HCT116 (cell line): ENCODE measurements at regions not wholly inside any gene's neighbourhood (a gene's known extent, or its start where the extent isn't known, plus 50 kb on each side); places are given as distances from the start of the nearest gene placed in this dataset.

Source experiments
- CEBPB ChIP-seq: IDR thresholded peaks from 2 replicates; pipeline ENCODE4 v1.6.1; 2012; ENCODE audit warnings: low read depth
- CTCF ChIP-seq, 3 experiments: fragments of 200-600 bp in 1 of 3; sonication (generic) in 1 of 3; IDR thresholded peaks in 2 of 3; conservative IDR thresholded peaks in 1 of 3; 2 replicates each; pipeline ENCODE4 v1.5.1; 2012 to 2017; ENCODE audit warnings: low read depth in 2 of 3, low read length in 2 of 3, antibody characterized with exemption in 1 of 3, borderline replicate concordance in 1 of 3, control low read depth in 1 of 3, mild to moderate bottlenecking in 1 of 3, mixed read lengths in 1 of 3, mixed run types in 1 of 3, moderate library complexity in 1 of 3; ENCODE audit not compliant: insufficient read depth in 1 of 3
- EGR1 ChIP-seq: IDR thresholded peaks from 2 replicates; pipeline ENCODE4 v1.6.1; 2012; ENCODE audit warnings: low read depth
- EZH2 ChIP-seq: fragments of 200-600 bp; sonication (generic); IDR thresholded peaks from 2 replicates; pipeline ENCODE4 v1.6.1; 2017; ENCODE audit warnings: antibody characterized with exemption, mixed run types
- EZH2phosphoT487 ChIP-seq: fragments of 200-600 bp; IDR thresholded peaks from 2 replicates; pipeline ENCODE4 v1.6.1; 2018; ENCODE audit warnings: antibody characterized with exemption, borderline replicate concordance
- POLR2AphosphoS5 ChIP-seq: IDR thresholded peaks from 2 replicates; pipeline ENCODE4 v1.6.1; 2011; ENCODE audit warnings: mild to moderate bottlenecking, low read depth, low read length, moderate library complexity
- RAD21 ChIP-seq: IDR thresholded peaks from 2 replicates; pipeline ENCODE4 v1.6.1; 2012; ENCODE audit warnings: low read depth, mild to moderate bottlenecking
- YY1 ChIP-seq: IDR thresholded peaks from 2 replicates; pipeline ENCODE4 v1.6.1; 2011; ENCODE audit warnings: low read length, low read depth, moderate library complexity, mild to moderate bottlenecking; ENCODE audit not compliant: insufficient replicate concordance; ENCODE audit errors: extremely low read depth
- ZBTB33 ChIP-seq: IDR thresholded peaks from 2 replicates; pipeline ENCODE4 v1.6.1; 2011; ENCODE audit warnings: mild to moderate bottlenecking, low read length, moderate library complexity; ENCODE audit not compliant: insufficient replicate concordance; ENCODE audit errors: extremely low read depth
- TF ChIP-seq, protein P1 (sequence below): IDR thresholded peaks from 2 replicates; pipeline ENCODE4 v1.6.1; 2012; ENCODE audit warnings: low read depth

- no peak for TF ChIP-seq EZH2phosphoT487
- TF ChIP-seq POLR2AphosphoS5, result no peak
- no peak for TF ChIP-seq CTCF (IDR thresholded peaks at IDR 0.05 in 2 of 3, conservative IDR thresholded peaks at IDR 0.05 in 1 of 3; ENCODE audit: borderline replicate concordance in 1 of 3, insufficient read depth in 1 of 3, low read depth in 2 of 3, low read length in 2 of 3)
- no peak for TF ChIP-seq ZBTB33
- TF ChIP-seq EZH2, result no peak
- TF ChIP-seq, protein P1, sequence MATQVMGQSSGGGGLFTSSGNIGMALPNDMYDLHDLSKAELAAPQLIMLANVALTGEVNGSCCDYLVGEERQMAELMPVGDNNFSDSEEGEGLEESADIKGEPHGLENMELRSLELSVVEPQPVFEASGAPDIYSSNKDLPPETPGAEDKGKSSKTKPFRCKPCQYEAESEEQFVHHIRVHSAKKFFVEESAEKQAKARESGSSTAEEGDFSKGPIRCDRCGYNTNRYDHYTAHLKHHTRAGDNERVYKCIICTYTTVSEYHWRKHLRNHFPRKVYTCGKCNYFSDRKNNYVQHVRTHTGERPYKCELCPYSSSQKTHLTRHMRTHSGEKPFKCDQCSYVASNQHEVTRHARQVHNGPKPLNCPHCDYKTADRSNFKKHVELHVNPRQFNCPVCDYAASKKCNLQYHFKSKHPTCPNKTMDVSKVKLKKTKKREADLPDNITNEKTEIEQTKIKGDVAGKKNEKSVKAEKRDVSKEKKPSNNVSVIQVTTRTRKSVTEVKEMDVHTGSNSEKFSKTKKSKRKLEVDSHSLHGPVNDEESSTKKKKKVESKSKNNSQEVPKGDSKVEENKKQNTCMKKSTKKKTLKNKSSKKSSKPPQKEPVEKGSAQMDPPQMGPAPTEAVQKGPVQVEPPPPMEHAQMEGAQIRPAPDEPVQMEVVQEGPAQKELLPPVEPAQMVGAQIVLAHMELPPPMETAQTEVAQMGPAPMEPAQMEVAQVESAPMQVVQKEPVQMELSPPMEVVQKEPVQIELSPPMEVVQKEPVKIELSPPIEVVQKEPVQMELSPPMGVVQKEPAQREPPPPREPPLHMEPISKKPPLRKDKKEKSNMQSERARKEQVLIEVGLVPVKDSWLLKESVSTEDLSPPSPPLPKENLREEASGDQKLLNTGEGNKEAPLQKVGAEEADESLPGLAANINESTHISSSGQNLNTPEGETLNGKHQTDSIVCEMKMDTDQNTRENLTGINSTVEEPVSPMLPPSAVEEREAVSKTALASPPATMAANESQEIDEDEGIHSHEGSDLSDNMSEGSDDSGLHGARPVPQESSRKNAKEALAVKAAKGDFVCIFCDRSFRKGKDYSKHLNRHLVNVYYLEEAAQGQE, result no peak
- no peak for TF ChIP-seq YY1
- TF ChIP-seq EGR1, result no peak
- TF ChIP-seq RAD21, result no peak
- TF ChIP-seq CEBPB, result no peak
Observed at GRCh38 chr20:3342766-3343165, 64.7 kb downstream of the DNAAF9 start.
